ENCODE measurements at regions not wholly inside any gene's neighbourhood (a gene's known extent, or its start where the extent isn't known, plus 50 kb on each side); places are given as distances from the start of the nearest gene placed in this dataset.

DNA sequence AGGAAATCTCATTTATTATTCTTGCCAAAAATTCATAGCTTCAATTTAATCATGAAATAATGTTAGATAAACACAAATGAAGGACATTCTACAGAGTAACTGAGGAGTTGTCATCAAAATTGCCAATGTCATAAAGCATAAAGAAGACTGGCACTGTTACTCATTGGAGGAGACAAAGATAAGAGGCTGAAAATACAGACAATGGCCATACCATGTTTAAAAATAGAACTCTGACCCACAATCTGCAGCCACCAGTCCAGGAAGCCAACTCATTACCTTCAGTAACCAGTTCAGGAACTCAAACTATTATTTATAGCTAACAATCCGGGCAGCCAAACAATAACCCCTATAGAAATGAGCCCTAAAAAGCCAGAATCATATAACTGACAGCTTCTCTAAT, 795.6 kb downstream of the TENT5A start:
- TF ChIP-seq, protein P1, sequence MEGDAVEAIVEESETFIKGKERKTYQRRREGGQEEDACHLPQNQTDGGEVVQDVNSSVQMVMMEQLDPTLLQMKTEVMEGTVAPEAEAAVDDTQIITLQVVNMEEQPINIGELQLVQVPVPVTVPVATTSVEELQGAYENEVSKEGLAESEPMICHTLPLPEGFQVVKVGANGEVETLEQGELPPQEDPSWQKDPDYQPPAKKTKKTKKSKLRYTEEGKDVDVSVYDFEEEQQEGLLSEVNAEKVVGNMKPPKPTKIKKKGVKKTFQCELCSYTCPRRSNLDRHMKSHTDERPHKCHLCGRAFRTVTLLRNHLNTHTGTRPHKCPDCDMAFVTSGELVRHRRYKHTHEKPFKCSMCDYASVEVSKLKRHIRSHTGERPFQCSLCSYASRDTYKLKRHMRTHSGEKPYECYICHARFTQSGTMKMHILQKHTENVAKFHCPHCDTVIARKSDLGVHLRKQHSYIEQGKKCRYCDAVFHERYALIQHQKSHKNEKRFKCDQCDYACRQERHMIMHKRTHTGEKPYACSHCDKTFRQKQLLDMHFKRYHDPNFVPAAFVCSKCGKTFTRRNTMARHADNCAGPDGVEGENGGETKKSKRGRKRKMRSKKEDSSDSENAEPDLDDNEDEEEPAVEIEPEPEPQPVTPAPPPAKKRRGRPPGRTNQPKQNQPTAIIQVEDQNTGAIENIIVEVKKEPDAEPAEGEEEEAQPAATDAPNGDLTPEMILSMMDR (IDR thresholded peaks at IDR 0.05): no peak
- TF ChIP-seq ZFX (IDR thresholded peaks at IDR 0.05; ENCODE audit: borderline replicate concordance): no peak

Data from 22Rv1 (cell line).